Testis (tissue), 2 donors: ENCODE measurements at regions not wholly inside any gene's neighbourhood (a gene's known extent, or its start where the extent isn't known, plus 50 kb on each side); places are given as distances from the start of the nearest gene placed in this dataset.

Experiments
- DNase-seq: peaks from one replicate; pipeline ENCODE4 v3.0.0-alpha.2; 2019
- H3K27ac ChIP-seq, 2 donors: fragments of 200-600 bp; sonication (generic); one replicate each; pipeline ENCODE4 v1.5.1; 2019
- H3K27me3 ChIP-seq: fragments of 200-600 bp; sonication (generic); one replicate; pipeline ENCODE4 v1.5.1; 2019
- H3K36me3 ChIP-seq: fragments of 200-600 bp; sonication (generic); one replicate; pipeline ENCODE4 v1.5.1; 2017; ENCODE audit warnings: low read depth; ENCODE audit errors: missing control alignments
- H3K4me1 ChIP-seq: fragments of 200-600 bp; sonication (generic); one replicate; pipeline ENCODE4 v1.5.1; 2019
- H3K4me3 ChIP-seq, 2 donors: fragments of 200-600 bp; sonication (generic); one replicate each; pipeline ENCODE4 v1.5.1; 2017 to 2019
- H3K9me3 ChIP-seq: fragments of 200-600 bp; sonication (generic); one replicate; pipeline ENCODE4 v1.5.1; 2017
- CTCF ChIP-seq, 3 experiments: fragments of 450-650 bp in 2 of 3; fragments of 200-600 bp in 1 of 3; sonication (generic) in 1 of 3; IDR thresholded peaks; one replicate each; pipeline ENCODE4 v1.5.1; 2016 to 2019; ENCODE audit warnings: antibody characterized with exemption in 3 of 3, mild to moderate bottlenecking in 2 of 3, moderate library complexity in 1 of 3
- POLR2A ChIP-seq: fragments of 450-650 bp; IDR thresholded peaks from one replicate; pipeline ENCODE4 v1.6.1; 2017; ENCODE audit warnings: antibody characterized with exemption, mild to moderate bottlenecking, moderate library complexity
- WGBS, 2 donors: methylation state at CpG; one replicate each; pipeline ENCODE4 v1.1.5; 2018; 5-methylcytosine and 5-hydroxymethylcytosine counted together
- intact Hi-C: fragments of 100-400 bp; cut with DNase I; formaldehyde crosslinking; loops from one replicate; pipeline ENCODE4 v1.15.1; 2023; ENCODE audit warnings: low total_unique reads

GRCh38 chr14:101705733-101706508 lies 55.6 kb upstream of the PPP2R5C start:
- Histone ChIP-seq H3K4me1 (no peaks in the 10 kb centered on the region), H3K4me3 (peak overlapping the region; percentile 29 to 51), H3K27me3 (no peaks in the 10 kb centered on the region), H3K36me3 (no peaks in the 10 kb centered on the region), H3K9me3 (no peaks in the 10 kb centered on the region), H3K27ac (peak overlapping the region in 1 of 2 donors; percentile 9)
- TF ChIP-seq POLR2A, result no peak
- no peak for TF ChIP-seq CTCF (IDR thresholded peaks at IDR 0.05)
- DNase-seq, result no peak
- WGBS, 2 donors, result 25 to 40% methylated on average over 1 to 60 of the region's 73 CpGs
- intact Hi-C loops, result no loop called here

GRCh38 chr14:101706509-101707067 lies 54.9 kb upstream of the PPP2R5C start:
- no peaks in the 10 kb centered on the region for H3K9me3 ChIP-seq
- H3K36me3 ChIP-seq, result no peaks in the 10 kb centered on the region
- no peak for DNase-seq
- no peaks in the 10 kb centered on the region for H3K27me3 ChIP-seq
- intact Hi-C loops, result no loop called here
- H3K27ac ChIP-seq, result peak overlapping the region in 1 of 2 donors; percentile 9
- no peak for TF ChIP-seq POLR2A
- no peak for TF ChIP-seq CTCF (IDR thresholded peaks at IDR 0.05)
- WGBS, 2 donors, result 56% methylated on average over 16 of the region's 16 CpGs; no CpG with 5 or more reads in 1 of the 2 donors
- H3K4me1 ChIP-seq, result no peaks in the 10 kb centered on the region
- peak overlapping the region in 1 of 2 donors; percentile 51 for H3K4me3 ChIP-seq

GRCh38 chr14:101707068-101707842 lies 54.3 kb upstream of the PPP2R5C start:
- Histone ChIP-seq H3K9me3 (no peaks in the 10 kb centered on the region), H3K4me1 (no peaks in the 10 kb centered on the region), H3K36me3 (no peaks in the 10 kb centered on the region), H3K4me3 (no peak overlapping the region), H3K27me3 (no peaks in the 10 kb centered on the region), H3K27ac (no peak overlapping the region)
- TF ChIP-seq POLR2A (no peak), CTCF (IDR thresholded peaks at IDR 0.05) (peak; percentile 90 to 94 (median 91))
- intact Hi-C loops, result no loop called here
- DNase-seq, result peak; percentile 65
- WGBS, 2 donors, result 24 to 32% methylated on average over 17 to 18 of the region's 18 CpGs

GRCh38 chr14:101707863-101708620 lies 53.5 kb upstream of the PPP2R5C start:
- no peak for DNase-seq
- TF ChIP-seq CTCF (IDR thresholded peaks at IDR 0.05), result no peak
- no peak for TF ChIP-seq POLR2A
- Histone ChIP-seq H3K27me3 (no peaks in the 10 kb centered on the region), H3K36me3 (no peaks in the 10 kb centered on the region), H3K4me3 (no peak overlapping the region), H3K4me1 (no peaks in the 10 kb centered on the region), H3K27ac (no peak overlapping the region), H3K9me3 (no peaks in the 10 kb centered on the region)
- intact Hi-C loops, result no loop called here
- 85 to 87% methylated on average over 8 to 12 of the region's 12 CpGs for WGBS, 2 donors
